Lower leg skin (tissue), 4 donors: ENCODE measurements at regions not wholly inside any gene's neighbourhood (a gene's known extent, or its start where the extent isn't known, plus 50 kb on each side); places are given as distances from the start of the nearest gene placed in this dataset.

Experiments used
- DNase-seq, 2 donors: peaks; one replicate each; pipeline ENCODE4 v3.0.0-alpha.2; 2019; ENCODE audit warnings: low spot score in 2 of 2
- H3K4me3 ChIP-seq: fragments of 200-600 bp; sonication (generic); 2 replicates; pipeline ENCODE4 v1.5.1; 2017; ENCODE audit warnings: mild to moderate bottlenecking, low read depth; ENCODE audit not compliant: poor library complexity, severe bottlenecking
- POLR2A ChIP-seq, 2 donors: fragments of 450-650 bp; IDR thresholded peaks; one replicate each; pipeline ENCODE4 v1.6.1; 2016 to 2017; ENCODE audit warnings: antibody characterized with exemption in 2 of 2, mild to moderate bottlenecking in 1 of 2, moderate library complexity in 1 of 2
- WGBS, 2 donors: methylation state at CpG; one replicate each; pipeline ENCODE4 v1.1.5; 2018; 5-methylcytosine and 5-hydroxymethylcytosine counted together
- intact Hi-C: fragments of 100-400 bp; cut with DNase I; formaldehyde crosslinking; loops from one replicate; pipeline ENCODE4 v1.15.0; 2023; ENCODE audit warnings: low total_unique reads
- TF ChIP-seq, protein P1 (sequence below), 3 donors: fragments of 450-650 bp; IDR thresholded peaks; one replicate each; pipeline ENCODE4 v1.5.1; 2016; ENCODE audit warnings: antibody characterized with exemption in 3 of 3, mild to moderate bottlenecking in 3 of 3, moderate library complexity in 2 of 3

DNA sequence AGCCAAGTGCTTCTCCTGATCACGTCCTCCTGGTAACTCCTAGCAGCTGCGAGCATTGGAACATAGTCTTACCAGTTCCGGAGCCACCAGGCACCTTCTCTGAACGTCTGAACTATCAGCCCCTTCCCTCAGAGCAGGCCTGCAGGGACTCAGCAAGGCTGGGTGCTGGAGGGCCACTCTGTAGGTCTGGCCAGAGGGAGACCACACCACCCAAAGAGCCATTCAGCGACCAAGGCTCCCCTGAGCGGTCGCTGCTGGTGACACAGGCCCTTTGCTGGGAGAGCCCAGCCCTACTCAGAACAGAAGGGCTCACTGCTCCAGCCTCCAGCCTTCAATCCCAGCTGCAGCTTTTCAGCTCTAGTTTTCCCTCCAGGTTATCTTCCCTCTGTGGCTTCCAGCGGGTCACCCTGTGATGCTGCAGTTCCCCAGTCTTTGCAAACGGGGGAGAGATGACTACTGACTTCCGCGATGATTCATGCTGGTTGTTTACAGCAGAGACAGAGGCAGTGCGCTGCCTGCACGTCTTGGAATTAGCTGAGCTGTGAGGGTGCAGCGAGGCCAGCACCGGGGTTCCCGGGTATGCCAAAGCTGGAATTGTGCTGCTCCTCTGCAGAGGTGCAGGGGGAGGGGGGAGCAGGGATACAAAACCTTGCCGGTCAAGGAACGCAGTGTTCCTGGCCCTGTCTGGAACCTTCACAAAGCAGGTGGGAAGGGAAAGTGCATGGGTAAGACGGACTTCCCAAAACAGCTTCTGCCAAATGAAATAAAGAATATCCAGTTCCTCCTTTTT is 161.4 kb downstream of the LY86 start:
- 25 to 28% methylated on average over 19 of the region's 19 CpGs for WGBS, 2 donors
- peak; percentile 80 to 92 for DNase-seq
- intact Hi-C loops = no loop called here
- H3K4me3 ChIP-seq = no peak overlapping the region
- TF ChIP-seq, protein P1, sequence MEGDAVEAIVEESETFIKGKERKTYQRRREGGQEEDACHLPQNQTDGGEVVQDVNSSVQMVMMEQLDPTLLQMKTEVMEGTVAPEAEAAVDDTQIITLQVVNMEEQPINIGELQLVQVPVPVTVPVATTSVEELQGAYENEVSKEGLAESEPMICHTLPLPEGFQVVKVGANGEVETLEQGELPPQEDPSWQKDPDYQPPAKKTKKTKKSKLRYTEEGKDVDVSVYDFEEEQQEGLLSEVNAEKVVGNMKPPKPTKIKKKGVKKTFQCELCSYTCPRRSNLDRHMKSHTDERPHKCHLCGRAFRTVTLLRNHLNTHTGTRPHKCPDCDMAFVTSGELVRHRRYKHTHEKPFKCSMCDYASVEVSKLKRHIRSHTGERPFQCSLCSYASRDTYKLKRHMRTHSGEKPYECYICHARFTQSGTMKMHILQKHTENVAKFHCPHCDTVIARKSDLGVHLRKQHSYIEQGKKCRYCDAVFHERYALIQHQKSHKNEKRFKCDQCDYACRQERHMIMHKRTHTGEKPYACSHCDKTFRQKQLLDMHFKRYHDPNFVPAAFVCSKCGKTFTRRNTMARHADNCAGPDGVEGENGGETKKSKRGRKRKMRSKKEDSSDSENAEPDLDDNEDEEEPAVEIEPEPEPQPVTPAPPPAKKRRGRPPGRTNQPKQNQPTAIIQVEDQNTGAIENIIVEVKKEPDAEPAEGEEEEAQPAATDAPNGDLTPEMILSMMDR (IDR thresholded peaks at IDR 0.05) = no peak
- TF ChIP-seq POLR2A (IDR thresholded peaks at IDR 0.05) = no peak

DNA sequence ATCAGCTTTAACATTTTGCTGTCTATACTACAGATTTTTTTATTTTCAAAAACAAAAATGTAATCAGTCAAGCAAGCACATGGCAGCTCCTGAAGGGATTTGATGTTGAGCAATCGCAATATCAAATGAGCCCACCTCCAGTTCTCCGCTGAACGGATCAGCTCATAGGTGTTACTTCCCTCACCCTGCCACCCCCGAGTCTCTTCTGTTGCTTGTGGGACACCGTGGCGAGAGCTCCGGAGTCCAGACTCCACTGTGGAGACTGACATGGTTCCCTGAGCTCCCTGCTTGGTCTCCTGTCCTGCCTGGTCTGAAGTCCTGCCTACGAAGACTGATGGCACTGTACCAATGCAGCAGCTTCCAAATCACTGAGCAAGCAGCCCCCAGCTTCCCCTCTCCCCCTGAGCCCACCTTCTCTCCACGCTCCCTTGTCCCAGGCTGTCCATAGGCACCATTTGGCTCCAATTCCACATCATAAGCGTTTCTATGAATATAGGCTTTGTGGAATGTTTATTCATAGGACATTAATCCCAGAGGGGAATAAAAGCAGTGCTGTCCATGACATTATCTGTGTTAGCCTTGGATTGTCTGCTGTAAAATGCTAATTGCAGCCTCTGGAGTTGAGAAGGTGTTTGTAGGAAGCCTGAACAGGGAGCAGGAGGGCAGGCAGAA is 162.2 kb downstream of the LY86 start:
- no peak overlapping the region for H3K4me3 ChIP-seq
- TF ChIP-seq, protein P1 (IDR thresholded peaks at IDR 0.05) = no peak
- no peak for TF ChIP-seq POLR2A (IDR thresholded peaks at IDR 0.05)
- intact Hi-C loops = no loop called here
- no peak for DNase-seq
- WGBS, 2 donors = 78 to 84% methylated on average over 10 of the region's 10 CpGs

DNA sequence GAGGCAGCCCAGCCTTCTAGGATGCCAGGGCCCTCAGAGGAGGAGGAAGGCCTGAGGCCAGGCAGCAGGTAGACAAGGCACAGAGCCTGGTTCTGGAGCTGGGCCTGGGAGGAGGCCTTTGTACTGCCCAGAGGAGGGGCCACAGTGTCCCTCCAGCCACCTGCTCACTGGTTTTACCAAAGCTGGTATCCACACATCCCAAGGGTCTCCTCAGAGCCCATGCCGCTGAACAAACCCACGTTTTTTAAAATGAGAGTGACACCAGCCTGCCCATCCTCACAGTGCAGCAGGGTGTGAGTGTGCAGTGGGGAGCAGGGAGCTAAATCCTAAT is 162.7 kb downstream of the LY86 start:
- no peak overlapping the region for H3K4me3 ChIP-seq
- 50% methylated on average over 2 of the region's 2 CpGs for WGBS, 2 donors
- intact Hi-C loops = no loop called here
- DNase-seq = no peak
- no peak for TF ChIP-seq POLR2A (IDR thresholded peaks at IDR 0.05)
- TF ChIP-seq, protein P1 (IDR thresholded peaks at IDR 0.05) = no peak

DNA sequence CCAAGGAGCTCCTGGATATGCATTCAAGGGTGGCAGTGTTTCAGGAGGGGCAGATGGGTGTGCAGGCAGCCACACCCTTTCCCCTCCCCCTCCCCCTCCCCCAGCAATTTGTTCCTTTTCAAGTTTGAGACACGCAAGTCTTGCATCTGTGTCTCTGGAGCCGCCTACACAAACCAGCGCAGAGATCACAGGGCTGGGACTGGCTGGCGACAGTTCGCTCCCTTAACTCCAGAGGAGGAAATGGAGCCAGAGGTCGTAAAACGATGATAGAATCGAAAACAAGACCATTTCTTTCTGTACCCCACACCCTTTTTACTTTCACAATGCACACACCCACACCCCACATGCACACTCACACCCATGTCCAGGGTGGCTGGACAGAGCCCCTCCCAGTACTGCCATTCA is 163.1 kb downstream of the LY86 start:
- intact Hi-C loops = no loop called here
- TF ChIP-seq, protein P1 (IDR thresholded peaks at IDR 0.05) = no peak
- TF ChIP-seq POLR2A (IDR thresholded peaks at IDR 0.05) = no peak
- no peak overlapping the region for H3K4me3 ChIP-seq
- peak; percentile 66 to 90 for DNase-seq
- 11 to 24% methylated on average over 8 of the region's 8 CpGs for WGBS, 2 donors

DNA sequence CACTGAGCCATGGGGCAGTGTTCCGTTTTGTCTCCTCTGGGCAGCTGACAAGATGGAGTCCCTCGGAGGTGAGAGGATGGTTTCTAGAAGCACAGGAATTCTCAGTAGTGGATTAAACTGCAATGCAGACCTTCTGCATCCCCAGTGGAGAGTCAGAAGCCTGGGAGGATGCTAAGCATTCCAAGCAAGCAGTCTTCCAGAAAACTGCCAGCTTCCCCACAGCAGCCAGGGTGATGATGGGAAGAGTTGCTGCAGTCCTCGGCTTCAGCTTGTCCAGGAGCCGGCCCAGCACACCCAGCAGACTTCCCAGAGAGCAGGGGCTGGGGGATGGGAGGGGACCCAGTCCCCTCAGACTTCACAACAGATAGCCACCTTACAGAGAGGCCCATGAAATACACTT is 163.6 kb downstream of the LY86 start:
- intact Hi-C loops = no loop called here
- DNase-seq = no peak
- WGBS, 2 donors = 31 to 42% methylated on average over 4 of the region's 4 CpGs
- H3K4me3 ChIP-seq = no peak overlapping the region
- no peak for TF ChIP-seq POLR2A (IDR thresholded peaks at IDR 0.05)
- TF ChIP-seq, protein P1 (IDR thresholded peaks at IDR 0.05) = no peak
